ENCODE measurements at regions not wholly inside any gene's neighbourhood (a gene's known extent, or its start where the extent isn't known, plus 50 kb on each side); places are given as distances from the start of the nearest gene placed in this dataset.

DNA sequence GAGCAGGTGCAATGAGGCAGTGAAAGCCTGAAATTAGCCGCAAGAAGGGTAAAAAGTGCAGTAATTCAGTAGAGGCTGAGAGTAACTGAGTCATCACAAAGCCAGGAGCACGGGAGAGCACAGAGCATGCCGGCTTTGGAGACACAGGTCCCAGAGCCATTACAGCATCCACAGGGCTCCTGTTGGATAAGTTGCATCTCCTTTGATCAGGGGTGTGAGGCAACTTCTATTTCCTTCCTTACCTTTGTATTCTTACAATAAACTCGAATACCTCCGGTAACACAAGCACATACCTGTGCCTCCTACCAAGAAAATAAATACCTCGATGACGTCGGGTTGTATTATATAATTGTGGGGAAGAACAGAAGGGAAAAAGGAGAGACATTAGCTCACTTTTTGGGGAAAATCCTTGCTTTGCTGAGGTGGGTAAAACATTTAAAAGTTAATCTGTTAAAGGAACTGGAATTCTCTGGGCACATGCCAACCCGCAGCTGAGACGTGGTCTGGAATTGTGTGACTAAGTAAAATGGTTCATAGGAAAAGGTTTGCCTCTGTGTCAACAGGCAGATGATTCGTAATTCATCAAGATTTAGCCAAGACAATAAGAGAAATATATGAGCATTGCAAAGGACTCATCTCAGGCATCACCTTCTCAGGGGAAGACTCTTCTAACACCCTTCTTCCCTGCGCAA lies 360.7 kb upstream of the ZFP64 start:
- DNase-seq, result no peak

DNA sequence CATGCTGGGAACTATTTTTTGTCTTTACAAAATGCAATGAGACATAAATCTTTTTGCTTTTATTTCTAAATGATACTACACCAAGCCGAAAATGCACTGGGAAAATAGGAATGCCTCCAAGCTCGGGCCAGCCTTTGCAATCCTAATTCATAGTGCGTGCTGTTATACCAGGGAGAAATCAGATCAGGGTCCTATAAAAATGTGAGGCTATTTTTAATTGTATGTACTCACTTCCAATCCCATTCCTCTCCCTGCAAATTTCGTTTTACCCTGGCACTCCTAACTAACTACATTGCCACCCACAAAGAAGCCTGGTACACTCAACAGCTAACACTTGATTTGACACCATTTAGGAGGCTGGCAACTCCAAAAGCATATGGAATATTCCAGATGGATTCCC lies 350.6 kb upstream of the ZFP64 start:
- DNase-seq, result no peak

DNA sequence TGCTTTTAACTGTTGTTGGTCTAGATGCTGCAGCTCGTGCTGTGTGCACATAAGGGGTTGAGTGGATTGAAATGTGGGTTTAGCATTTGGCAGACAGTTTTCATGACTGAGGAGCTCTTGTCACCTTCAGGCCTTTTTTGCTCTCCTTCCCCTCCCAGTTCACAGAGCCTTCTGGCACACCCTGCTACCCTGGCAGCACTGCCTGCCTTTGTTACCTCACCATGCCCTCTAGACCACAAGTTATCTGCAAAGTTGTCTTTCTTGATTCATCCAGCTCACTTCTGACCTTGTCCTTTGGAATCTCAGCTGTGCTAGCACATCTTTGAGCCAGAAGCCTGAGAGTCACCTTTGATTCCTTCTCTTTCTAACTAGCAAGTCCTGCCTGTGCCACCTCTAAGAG lies 348.9 kb upstream of the ZFP64 start:
- no peak for DNase-seq

DNA sequence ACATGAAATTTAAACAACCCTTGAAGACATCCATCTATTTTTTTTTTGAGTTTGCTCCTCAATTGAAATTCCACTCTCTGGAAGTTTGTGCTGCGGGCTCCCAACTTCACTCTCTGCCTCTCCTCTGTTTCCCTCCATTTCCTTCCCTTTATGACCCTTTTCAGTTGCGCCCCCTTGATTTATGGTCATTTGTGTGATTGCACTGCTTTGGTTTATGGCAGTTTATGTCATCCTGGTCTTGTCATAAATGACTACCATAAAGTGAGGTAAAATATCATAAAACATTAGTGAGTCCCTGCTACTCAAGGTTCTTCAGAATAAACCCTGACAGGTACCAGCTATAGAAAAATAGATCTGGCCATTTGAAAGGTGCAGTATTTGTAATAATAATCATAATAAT lies 348.3 kb upstream of the ZFP64 start:
- no peak for DNase-seq

DNA sequence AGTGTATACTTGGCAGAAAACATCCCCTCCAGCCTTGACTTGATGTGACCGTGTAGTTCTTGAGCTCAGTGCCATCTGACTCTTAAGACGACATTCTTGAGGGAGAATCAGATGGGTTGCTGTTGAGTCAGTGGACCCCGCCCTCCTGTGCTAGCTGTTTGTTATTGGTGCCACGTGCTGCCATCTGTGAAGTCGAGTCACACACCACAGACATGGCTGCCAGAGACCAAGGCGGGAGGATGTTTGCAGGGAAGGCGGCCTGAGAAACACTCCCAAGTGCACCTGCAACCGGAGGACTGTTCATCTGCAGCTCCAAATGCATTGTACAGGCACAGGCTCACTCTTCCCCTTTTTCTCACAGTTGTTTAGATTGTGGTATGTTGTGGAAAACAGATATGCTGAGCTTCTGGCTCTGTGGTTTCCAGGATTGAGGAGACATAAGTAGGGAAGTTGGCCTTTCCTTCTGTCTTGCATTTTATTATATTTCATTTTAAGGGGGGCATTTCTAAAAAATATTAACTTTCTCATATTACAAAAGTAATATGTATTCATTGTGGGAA lies 345.3 kb upstream of the ZFP64 start:
- no peak for DNase-seq

DNA sequence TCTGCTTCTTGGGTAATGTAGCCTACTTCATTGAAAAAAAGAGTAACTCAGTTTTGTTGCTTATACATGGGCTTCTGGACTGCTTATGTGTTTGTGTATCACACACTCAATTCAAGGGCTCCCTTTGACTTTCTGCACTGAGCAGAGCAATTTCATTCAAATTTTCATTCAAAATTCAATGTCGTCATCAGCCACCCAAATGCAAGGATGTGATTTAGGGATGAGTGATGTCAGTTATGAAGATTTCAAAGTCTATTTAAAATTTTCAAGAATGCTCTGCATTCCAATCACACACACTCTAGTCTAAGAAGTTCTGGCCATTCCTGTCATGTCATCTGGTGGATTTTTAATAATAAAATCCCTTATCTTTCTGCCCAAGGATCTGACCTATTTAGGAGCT lies 344.5 kb upstream of the ZFP64 start:
- no peak for DNase-seq

DNA sequence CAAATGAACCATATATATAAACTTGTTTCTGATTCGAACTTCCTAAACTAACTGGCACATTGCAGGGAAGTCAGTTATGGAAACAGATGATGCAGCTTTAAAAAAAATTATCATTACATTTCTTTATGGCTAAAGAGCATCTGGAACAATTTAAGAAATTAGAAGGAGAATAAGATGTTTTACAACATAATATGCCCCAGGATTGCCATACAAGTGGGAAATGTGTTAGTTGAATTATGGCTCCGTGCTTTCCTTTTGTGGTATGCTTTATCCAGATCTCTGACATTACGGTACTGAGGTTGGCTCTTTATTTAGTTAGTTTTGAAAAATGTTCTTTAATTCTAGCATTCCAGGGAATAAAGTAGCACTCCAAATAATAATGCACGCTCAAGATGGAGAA lies 343.0 kb upstream of the ZFP64 start:
- no peak for DNase-seq

DNA sequence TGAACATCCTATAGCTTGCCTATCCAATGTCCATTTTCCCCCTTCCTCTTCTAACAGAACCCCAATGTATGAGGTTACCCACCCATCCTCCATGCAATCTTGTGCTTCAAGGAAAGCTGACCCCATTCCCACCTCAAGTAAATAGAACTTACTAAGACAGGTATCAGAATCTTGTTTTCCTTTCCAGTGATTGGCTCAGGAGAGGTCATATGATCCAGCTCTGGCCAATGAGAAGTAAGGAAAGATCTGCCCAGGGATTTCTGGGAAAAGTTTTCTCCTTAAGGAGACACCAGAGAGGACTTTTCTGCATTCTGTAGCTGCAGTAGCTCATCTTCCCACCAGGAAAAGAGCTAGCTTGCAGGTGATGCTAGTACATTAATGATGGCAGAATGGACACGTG lies 341.8 kb upstream of the ZFP64 start:
- DNase-seq, result no peak

DNA sequence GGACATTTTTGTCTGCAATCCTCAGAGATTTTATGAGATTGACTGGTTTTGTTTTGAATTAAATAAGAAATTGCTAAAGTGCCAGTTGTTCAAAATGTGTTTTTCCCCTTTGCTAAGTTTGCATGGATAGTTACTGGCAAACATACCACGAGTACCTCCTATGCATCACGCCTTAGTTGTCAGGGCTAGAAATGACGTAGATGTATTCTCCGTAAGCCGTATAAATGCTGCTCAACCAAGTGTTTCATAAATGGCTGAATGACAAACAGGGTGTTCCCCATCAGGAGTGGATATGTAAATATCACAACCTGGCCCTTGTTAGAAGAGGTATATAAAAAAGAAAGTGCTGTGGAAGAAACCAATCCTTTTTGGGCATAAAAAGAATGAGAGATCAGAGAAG lies 341.1 kb upstream of the ZFP64 start:
- no peak for DNase-seq

DNA sequence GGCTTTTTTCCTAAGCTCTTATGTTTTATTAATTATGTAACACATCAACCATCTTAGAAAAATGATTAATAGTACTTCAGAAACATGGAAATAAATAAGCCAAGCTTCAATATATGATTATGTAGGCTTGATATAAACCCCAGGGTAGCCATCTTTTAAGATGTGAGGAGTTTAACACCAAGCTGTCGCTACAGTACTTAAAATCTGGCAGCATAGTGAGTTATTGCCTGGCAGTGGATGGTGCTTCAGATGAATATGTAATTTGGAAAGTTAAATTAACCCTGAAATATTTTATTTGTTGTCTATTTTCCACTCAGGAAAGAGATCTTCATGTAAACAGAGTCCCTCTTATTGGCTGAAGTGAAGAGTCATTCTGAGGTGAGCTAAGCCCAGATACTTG lies 339.0 kb upstream of the ZFP64 start:
- DNase-seq, result no peak

DNA sequence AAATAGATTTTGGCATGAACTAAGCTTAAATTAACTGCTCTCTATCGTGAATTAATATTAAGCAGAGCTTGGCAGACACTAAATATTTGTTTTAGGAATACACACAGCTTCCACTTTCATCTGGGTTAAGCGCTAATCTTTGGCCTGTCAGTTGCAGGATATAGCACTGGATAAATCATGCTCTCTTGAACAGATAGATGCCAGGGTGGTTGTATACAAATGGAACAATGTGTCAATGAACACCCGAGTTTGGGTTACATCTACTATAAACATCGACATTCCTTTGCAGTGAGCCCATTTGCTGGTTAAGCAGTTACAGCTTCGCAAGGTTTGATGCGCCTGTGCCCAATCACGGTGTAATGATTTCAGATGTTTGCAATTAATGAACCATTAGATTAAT lies 338.2 kb upstream of the ZFP64 start:
- no peak for DNase-seq

DNA sequence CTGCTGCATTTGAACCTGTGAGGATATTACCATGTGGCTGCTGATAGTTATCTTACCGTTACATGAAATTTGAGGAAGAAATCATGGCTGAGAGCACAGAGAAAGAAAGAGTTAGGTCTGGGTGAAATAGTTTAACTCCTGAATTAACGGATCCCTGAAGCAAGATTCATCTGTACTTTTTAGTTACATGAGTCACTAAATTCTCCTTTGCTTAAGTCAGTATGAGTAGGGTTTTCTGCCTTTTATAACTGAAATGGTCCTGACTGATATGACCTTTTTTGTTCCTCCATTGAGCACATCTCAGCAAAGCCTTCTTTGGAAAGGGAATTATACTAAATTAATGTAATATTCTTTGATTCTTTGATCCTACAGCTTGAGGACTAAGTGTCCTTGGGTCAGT lies 333.3 kb upstream of the ZFP64 start:
- DNase-seq, result no peak

DNA sequence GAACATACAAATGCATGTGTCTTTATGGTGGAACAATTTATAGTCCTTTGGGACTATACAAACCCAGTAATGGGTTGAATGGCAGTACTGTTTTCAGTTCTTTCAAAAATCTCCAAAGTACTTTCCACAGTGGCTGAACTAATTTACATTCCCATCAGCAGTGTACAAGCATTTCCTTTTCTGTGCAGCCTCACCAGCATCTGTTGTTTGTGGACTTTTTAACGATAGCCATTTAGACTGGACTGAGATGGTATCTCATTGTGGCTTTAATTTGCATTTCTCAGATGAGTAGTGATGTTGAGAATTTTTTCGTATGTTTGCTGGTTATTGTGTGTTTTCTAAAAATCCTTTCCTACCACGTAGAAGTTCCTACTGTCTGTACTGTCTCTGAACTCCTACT lies 327.2 kb upstream of the ZFP64 start:
- DNase-seq, result no peak

DNA sequence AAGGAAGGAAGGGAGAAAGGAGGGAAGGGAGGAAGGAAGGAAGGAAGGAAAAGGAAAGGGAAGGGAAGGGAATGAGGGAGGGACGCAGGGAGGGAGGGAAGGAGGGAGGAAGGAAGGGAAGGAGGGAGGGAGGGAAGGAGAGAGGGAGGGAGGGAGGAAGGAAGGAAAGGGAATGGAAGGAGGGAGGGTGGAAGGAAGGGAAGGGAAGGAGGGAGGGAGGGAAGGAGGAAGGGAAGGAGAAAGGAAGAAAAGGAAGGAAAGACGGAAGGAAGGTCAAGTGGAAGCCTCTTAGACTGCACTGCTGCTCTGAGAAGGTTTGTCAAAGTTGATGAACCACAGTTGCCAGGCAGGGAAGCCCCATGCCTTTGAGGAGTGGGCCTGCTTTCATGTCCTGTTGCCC lies 324.3 kb upstream of the ZFP64 start:
- DNase-seq, result no peak

DNA sequence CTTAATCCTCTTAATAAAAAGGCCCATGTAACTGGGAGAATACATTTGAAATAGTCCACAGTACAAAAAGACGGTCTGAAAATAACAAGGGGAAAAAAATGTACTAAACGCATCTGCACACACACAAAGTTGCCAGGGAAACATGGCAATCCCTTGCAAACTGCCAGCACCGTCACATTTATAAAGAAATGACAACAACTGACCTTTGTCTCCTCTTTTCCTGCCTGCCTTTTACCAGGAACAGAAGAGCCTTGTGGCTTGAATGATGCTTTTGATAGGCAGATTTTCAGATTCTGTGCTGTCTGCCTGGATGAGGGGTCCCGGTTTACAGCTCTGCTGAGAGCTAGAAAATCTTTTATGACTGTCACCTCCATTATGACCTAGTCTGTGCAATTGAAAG lies 308.6 kb upstream of the ZFP64 start:
- DNase-seq, result no peak

DNA sequence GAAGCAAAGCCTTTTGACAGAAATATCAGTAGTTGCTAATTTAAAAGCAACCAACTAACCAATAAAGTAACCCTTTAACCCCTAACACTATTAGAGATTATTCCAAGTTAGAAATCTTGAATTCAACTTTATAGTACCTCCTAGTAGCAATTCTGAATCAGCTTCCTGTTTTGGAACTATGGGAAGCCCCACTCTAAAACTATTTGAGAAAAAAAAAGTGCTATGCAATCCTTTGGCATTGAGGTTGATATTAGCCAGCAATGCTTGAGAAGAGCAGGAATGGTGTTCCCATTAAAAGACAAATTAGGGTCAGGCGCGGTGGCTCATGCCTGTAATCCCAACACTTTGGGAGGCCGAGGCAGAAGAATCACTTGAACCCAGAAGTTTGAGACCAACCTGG lies 306.2 kb upstream of the ZFP64 start:
- DNase-seq, result no peak

DNA sequence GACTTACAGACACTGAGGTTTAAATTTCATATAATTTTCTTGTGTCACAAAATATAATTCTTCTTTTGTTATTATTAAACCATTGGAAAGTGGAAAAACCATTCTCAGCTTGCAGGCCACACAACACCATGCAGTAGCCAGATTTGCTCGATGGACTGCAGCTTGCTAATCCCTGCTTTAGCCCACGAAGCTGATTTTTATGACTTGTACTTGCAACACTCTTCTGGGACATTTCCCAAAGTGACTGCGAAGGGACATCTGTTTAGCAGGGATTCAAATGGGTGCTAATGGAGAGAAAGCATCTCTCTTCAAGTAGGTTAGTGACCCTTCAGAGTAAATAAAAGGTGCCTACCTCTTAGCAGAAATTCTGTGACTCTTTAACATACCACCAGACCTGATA lies 304.6 kb upstream of the ZFP64 start:
- no peak for DNase-seq

DNA sequence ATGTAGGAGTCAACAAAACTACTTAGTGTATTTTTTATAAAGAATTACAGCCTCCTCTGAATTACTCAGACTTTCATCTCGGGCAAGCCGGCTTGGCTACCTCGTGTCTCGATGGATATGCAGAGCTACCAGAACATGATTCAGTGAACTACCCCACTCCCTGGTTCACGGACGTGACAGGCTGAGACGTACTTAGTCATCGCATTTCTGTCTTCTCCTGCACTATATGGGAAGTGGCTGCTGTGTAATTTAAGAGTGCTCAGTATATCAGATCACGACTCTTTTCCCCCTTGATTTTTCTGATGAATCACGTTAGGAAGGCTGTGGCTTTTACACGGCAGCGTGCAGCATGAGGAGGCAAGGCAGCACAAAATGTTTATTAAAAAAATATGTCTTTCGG lies 302.7 kb upstream of the ZFP64 start:
- DNase-seq, result no peak

DNA sequence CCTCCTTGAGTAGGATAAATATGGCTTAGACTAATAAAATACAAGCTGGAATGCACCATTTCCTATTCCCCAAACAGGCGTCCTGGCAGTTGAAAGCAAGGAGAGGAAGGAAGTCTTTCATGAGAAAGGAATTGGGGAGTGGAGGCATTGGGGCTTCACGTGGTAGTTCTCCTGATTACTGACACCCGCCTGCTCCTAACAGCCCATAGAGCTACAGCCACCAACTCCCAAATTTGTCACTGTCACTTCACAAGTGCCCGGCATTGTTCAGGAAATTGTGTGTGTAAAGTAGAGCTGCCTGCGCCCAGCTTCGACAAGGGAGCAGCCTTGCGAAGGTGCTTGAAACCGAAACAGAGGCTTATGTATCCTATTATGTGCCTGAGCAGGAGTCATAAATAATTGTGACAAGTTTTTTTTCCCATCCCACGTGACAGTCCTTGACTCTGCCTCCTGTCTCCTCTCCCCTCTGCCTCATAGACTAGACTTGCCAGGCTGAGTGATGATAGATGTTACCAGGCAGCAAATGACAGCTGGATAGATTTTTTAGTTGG lies 301.7 kb upstream of the ZFP64 start:
- no peak for DNase-seq

DNA sequence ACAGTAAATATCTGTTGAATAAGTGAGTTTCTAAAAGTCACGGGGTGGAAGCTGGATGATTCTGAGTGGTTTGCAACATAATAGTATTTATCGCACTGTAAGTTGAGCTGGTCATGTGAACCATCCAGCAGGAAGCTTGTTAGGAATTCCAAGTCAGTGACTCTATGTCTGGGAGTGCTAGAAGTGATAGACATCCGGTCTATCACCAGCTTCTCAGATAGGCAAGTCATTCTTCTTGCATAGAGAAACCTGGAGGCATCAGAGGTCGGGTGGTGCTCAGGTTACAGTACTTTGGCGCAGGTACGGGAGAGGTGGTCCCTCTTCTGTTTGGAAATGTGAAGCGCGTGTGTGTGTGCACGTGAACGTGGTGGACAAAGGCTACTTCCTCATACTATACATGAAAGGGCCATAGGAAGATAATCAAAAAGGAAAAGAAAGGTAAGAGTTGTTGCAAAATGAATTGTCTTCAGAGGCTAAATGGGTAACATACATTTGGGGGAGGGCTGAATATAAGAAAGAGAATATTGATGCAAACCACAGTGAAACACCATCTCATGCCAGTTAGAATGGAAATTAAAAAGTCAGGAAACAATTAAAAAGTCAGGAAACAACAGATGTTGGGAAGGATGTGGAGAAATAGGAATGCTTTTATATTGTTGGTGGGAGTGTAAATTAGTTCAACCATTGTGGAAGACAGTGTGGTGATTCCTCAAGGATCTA lies 299.3 kb upstream of the ZFP64 start:
- no peak for DNase-seq

DNA sequence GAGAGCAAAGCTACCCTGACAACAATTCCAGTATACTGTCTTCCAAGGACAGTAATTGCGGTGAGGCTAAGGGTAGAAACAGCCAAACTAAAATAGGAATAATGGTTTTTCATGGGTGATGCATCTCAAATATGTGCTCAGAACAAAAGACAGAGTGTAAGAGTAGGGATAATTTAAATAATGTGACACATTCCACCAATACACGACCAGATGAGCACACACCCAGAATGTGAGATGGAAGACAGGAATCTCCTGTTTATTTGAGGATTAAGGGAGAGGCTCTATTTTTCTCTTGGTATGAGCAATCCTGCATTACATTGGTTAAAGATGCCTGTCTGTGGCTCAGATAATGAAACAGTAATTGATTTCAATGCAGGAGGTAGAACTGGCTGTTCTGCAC lies 292.9 kb upstream of the ZFP64 start:
- no peak for DNase-seq

DNA sequence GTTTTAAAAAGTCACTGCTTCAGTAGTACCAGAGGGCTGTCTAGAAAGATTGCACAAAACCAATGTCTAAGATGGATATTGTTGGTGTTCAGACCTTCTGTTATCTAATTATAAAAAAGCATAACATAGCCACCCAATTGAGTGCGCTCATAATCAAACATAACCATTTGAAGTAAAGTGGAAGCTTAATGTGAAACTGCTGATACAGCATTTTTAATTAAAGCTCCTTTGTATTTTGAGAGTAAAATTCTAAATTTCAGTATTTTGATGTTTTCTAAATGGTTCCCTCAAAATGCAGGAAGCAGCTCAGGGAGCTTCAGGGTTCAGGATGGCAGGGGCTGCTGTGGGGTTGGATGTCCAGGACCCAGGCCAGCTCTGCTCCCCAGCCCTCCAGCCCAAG lies 291.8 kb upstream of the ZFP64 start:
- no peak for DNase-seq

DNA sequence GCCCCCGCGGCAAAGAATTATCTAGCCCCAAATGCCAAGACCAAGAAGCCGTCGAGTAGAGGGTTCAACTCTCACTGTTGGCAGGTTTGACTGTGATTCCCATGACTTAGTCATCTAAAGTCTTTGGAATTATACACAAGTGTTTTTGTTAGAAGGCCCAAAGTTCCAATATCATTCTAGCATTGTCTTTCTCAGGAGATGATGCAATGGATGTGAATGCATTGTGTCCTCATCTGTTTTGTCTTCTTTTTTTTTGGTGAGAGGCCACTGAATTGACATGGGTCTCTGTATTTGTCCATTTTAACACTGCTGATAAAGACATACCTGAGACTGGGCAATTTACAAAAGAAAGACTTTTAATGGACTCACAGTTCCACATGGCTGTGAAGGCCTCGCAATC lies 290.5 kb upstream of the ZFP64 start:
- DNase-seq, result no peak

DNA sequence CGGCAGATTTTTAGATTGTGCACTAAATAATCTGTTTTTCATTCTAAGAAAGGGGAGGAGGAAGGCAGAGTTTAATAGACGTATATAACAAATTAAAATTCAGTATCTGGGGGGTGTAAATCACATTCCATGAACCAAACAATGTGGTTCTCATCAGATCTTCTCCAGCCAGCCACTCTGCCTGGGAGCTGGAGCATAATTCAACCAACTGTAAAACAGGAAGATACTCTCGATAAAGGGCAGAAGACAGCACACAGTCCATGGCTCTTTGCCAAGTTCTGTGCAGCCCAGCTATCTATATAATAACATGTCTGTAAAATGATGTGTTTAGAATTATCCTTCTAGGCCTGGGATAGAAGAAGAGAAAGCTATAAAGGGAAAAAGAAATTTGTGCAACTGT lies 289.9 kb upstream of the ZFP64 start:
- no peak for DNase-seq
